IMR-90 (cell line): ENCODE measurements at regions not wholly inside any gene's neighbourhood (a gene's known extent, or its start where the extent isn't known, plus 50 kb on each side); places are given as distances from the start of the nearest gene placed in this dataset.

Source experiments
- ATAC-seq: fragments of 200-7000 bp; cut with Tn5 transposase; 2 replicates; pipeline ENCODE4 v1.9.1; 2020; ENCODE audit warnings: low read depth, mild to moderate bottlenecking, moderate library complexity
- BruUV-seq: library from RNA; stranded (reverse); fragments of 400-500 nt; replicated peaks from 2 replicates; lab custom pipeline; 2021; lab: Mats Ljungman, UMichigan
- CTCF ChIA-PET: fragments of 300-600 bp; formaldehyde crosslinking; extraction: SDS; loops from one replicate; lab custom pipeline; 2021; ENCODE audit warnings: antibody characterized with exemption; lab: Yijun Ruan, JAX
- POLR2A ChIA-PET: fragments of 300-600 bp; sonication (Branson Sonifier 250); formaldehyde crosslinking; loops from one replicate; lab custom pipeline; 2022; ENCODE audit warnings: antibody characterized with exemption; ENCODE audit not compliant: unreplicated experiment; lab: Charles Lee
- DNase-seq: peaks from one replicate; pipeline ENCODE4 v3.0.0; 2013
- H2AFZ ChIP-seq: replicated peaks from 2 replicates; pipeline ENCODE3; 2013; ENCODE audit warnings: low read length, mild to moderate bottlenecking; ENCODE audit not compliant: poor library complexity
- H2AK5ac ChIP-seq: 2 replicates; pipeline ENCODE4 v1.6.1; 2013; ENCODE audit warnings: low read depth, low read length, inconsistent platforms
- H2AK9ac ChIP-seq: replicated peaks from 2 replicates; pipeline ENCODE3; 2013; ENCODE audit warnings: mild to moderate bottlenecking, low read depth, low read length, moderate library complexity; ENCODE audit not compliant: poor library complexity
- H2BK120ac ChIP-seq: 2 replicates; pipeline ENCODE4 v1.6.1; 2013; ENCODE audit warnings: low read depth, low read length, inconsistent platforms
- H2BK15ac ChIP-seq: 3 replicates; pipeline ENCODE4 v1.6.1; 2013; ENCODE audit warnings: low read depth, low read length, inconsistent platforms
- H2BK20ac ChIP-seq: 2 replicates; pipeline ENCODE4 v1.6.1; 2013; ENCODE audit warnings: low read depth, mild to moderate bottlenecking, inconsistent platforms, low read length, moderate library complexity
- H2BK5ac ChIP-seq: 2 replicates; pipeline ENCODE4 v1.6.1; 2013; ENCODE audit warnings: mild to moderate bottlenecking, low read depth, low read length, inconsistent platforms; ENCODE audit not compliant: poor library complexity, severe bottlenecking
- H3K14ac ChIP-seq: replicated peaks from 2 replicates; pipeline ENCODE4 v1.6.1; 2013; ENCODE audit warnings: low read depth, low read length, inconsistent platforms
- H3K18ac ChIP-seq: 2 replicates; pipeline ENCODE4 v1.6.1; 2013; ENCODE audit warnings: low read depth, low read length, control low read depth
- H3K23ac ChIP-seq: 2 replicates; pipeline ENCODE4 v1.6.1; 2013; ENCODE audit warnings: low read depth, low read length, inconsistent platforms
- H3K27ac ChIP-seq: 2 replicates; pipeline ENCODE4 v1.5.1; 2013; ENCODE audit warnings: mild to moderate bottlenecking, control low read depth, low read length; ENCODE audit not compliant: insufficient read depth
- H3K27me3 ChIP-seq: 2 replicates; pipeline ENCODE4 v1.6.1; 2013; ENCODE audit warnings: low read length; ENCODE audit not compliant: control insufficient read depth, insufficient read depth
- H3K36me3 ChIP-seq: 2 replicates; pipeline ENCODE4 v1.6.1; 2013; ENCODE audit warnings: low read length, mixed read lengths; ENCODE audit not compliant: control insufficient read depth, insufficient read depth
- H3K4ac ChIP-seq: 2 replicates; pipeline ENCODE4 v1.6.1; 2013; ENCODE audit warnings: low read depth, low read length, inconsistent platforms
- H3K4me1 ChIP-seq: 2 replicates; pipeline ENCODE4 v1.6.1; 2013; ENCODE audit warnings: low read length, mixed read lengths; ENCODE audit not compliant: control insufficient read depth, insufficient read depth
- H3K4me2 ChIP-seq: 2 replicates; pipeline ENCODE4 v1.6.1; 2013; ENCODE audit warnings: low read depth, mild to moderate bottlenecking, control low read depth, low read length, moderate library complexity
- H3K4me3 ChIP-seq: 2 replicates; pipeline ENCODE4 v1.5.1; 2013; ENCODE audit warnings: low read depth, mild to moderate bottlenecking, control low read depth, low read length, moderate library complexity; ENCODE audit not compliant: insufficient read depth
- H3K56ac ChIP-seq: 2 replicates; pipeline ENCODE4 v1.6.1; 2013; ENCODE audit warnings: low read length, inconsistent platforms; ENCODE audit not compliant: insufficient read depth; ENCODE audit errors: extremely low read depth
- H3K79me1 ChIP-seq, 2 experiments: 2 replicates each; pipeline ENCODE4 v1.6.1; 2013; ENCODE audit warnings: low read length in 2 of 2, inconsistent platforms in 1 of 2, low read depth in 1 of 2
- H3K9ac ChIP-seq: 2 replicates; pipeline ENCODE4 v1.6.1; 2013; ENCODE audit warnings: low read depth, low read length, control low read depth
- H3K9me1 ChIP-seq: 2 replicates; pipeline ENCODE4 v1.6.1; 2013; ENCODE audit warnings: low read length, inconsistent platforms; ENCODE audit not compliant: insufficient read depth
- H3K9me3 ChIP-seq: 2 replicates; pipeline ENCODE4 v1.6.1; 2013; ENCODE audit warnings: low read length; ENCODE audit not compliant: control insufficient read depth, insufficient read depth
- H4K20me1 ChIP-seq: 2 replicates; pipeline ENCODE4 v1.6.1; 2013; ENCODE audit warnings: low read length, inconsistent platforms; ENCODE audit not compliant: insufficient read depth
- H4K5ac ChIP-seq: 2 replicates; pipeline ENCODE4 v1.6.1; 2013; ENCODE audit warnings: mild to moderate bottlenecking, low read depth, low read length, control low read depth
- H4K8ac ChIP-seq, 2 experiments: 2 replicates each; pipeline ENCODE4 v1.6.1; 2013; ENCODE audit warnings: low read depth in 2 of 2, low read length in 2 of 2, control low read depth in 1 of 2, inconsistent platforms in 1 of 2
- H4K91ac ChIP-seq: 2 replicates; pipeline ENCODE4 v1.6.1; 2013; ENCODE audit warnings: low read depth, low read length, inconsistent platforms; ENCODE audit not compliant: insufficient read depth
- CHD1 ChIP-seq: IDR thresholded peaks from 2 replicates; pipeline ENCODE4 v1.6.1; 2012; ENCODE audit warnings: low read depth, low read length, improper control_type of control experiment
- MXI1 ChIP-seq: IDR thresholded peaks from 2 replicates; pipeline ENCODE4 v1.6.1; 2012; ENCODE audit warnings: low read depth, mild to moderate bottlenecking, low read length, moderate library complexity, borderline replicate concordance
- RCOR1 ChIP-seq: IDR thresholded peaks from 2 replicates; pipeline ENCODE4 v1.6.1; 2012; ENCODE audit warnings: mild to moderate bottlenecking, low read length, improper control_type of control experiment; ENCODE audit not compliant: insufficient replicate concordance
- RFX5 ChIP-seq: IDR thresholded peaks from 2 replicates; pipeline ENCODE4 v1.8.0; 2012; ENCODE audit warnings: low read depth, mild to moderate bottlenecking, low read length, moderate library complexity
- SMC3 ChIP-seq: fragments of 150-350 bp; IDR thresholded peaks from 2 replicates; pipeline ENCODE4 v1.6.1; 2016; ENCODE audit warnings: low read depth, mild to moderate bottlenecking, antibody characterized with exemption, low read length, moderate library complexity
- WGBS, 2 experiments: methylation state at CpG; one replicate each; pipeline versions ENCODE4 v1.1.5 to v1.1.7; 2013; ENCODE audit warnings: missing lambda C conversion rate in 2 of 2; ENCODE audit not compliant: insufficient read length in 1 of 2; ENCODE audit errors: extremely low coverage in 2 of 2; 5-methylcytosine and 5-hydroxymethylcytosine counted together
- dilution Hi-C: fragments of 300-500 bp; cut with HindIII; formaldehyde crosslinking; loops from one replicate; pipeline ENCODE4 v1.14.3; 2018; ENCODE audit warnings: low sequenced_read_pairs; ENCODE audit not compliant: unreplicated experiment
- in situ Hi-C: fragments of 300-500 bp; cut with MboI; formaldehyde crosslinking; loops from 3 replicates; pipeline ENCODE4 v1.14.3; 2019; ENCODE audit warnings: low sequenced_read_pairs, inconsistent platforms, mixed read lengths
- intact Hi-C: fragments of 100-400 bp; cut with micrococcal nuclease; formaldehyde crosslinking; loops from 2 replicates; pipeline ENCODE4 v1.10.0; 2022

- no peaks in the 10 kb centered on the region for H3K27me3 ChIP-seq
- H4K5ac ChIP-seq: no peak overlapping the region
- no peak overlapping the region for H3K4me3 ChIP-seq
- no peak overlapping the region for H4K8ac ChIP-seq
- no peak overlapping the region for H4K91ac ChIP-seq
- POLR2A ChIA-PET: no interaction called here
- H2AK9ac ChIP-seq: no peak overlapping the region
- DNase-seq: no peak
- ATAC-seq: no peak
- TF ChIP-seq MXI1 (no peak), SMC3 (no peak), RFX5 (no peak), CHD1 (no peak), RCOR1 (no peak)
- no peak overlapping the region for H3K23ac ChIP-seq
- no peak overlapping the region for H2BK5ac ChIP-seq
- no peaks in the 10 kb centered on the region for H3K79me1 ChIP-seq
- H3K9me3 ChIP-seq: no peaks in the 10 kb centered on the region
- peaks cover 6% of the 10 kb centered on the region for H3K4me1 ChIP-seq
- H3K4me2 ChIP-seq: no peak overlapping the region
- no peak overlapping the region for H2BK15ac ChIP-seq
- no TSS peak for BruUV-seq
- intact Hi-C loops (no loop called here), in situ Hi-C loops (no loop called here), dilution Hi-C loops (no loop called here)
- H3K27ac ChIP-seq: no peak overlapping the region
- H3K56ac ChIP-seq: no peak overlapping the region
- no peaks in the 10 kb centered on the region for H4K20me1 ChIP-seq
- no peak overlapping the region for H2BK20ac ChIP-seq
- H3K36me3 ChIP-seq: no peaks in the 10 kb centered on the region
- no peak overlapping the region for H3K9ac ChIP-seq
- no peak overlapping the region for H3K14ac ChIP-seq
- H3K9me1 ChIP-seq: peaks cover 5% of the 10 kb centered on the region; the same call in 1 of the 2 replicates
- CTCF ChIA-PET: no interaction called here
- no peak overlapping the region for H2AK5ac ChIP-seq
- no peak overlapping the region for H3K4ac ChIP-seq
- no peak overlapping the region for H3K18ac ChIP-seq
- WGBS, 2 experiments: no CpG with 5 or more reads among the region's 3 CpGs
- no peak overlapping the region for H2BK120ac ChIP-seq
- H2AFZ ChIP-seq: no peak overlapping the region
Measured at GRCh38 chr4:24322995-24323394, 261.4 kb downstream of the DHX15 start.
